ENCODE measurements at regions not wholly inside any gene's neighbourhood (a gene's known extent, or its start where the extent isn't known, plus 50 kb on each side); places are given as distances from the start of the nearest gene placed in this dataset.

- TF ChIP-seq EP300 (IDR thresholded peaks at IDR 0.05) (no peak), CTCF (IDR thresholded peaks at IDR 0.05) (no peak), POLR2A (IDR thresholded peaks at IDR 0.05) (no peak)
These were observed 59.3 kb upstream of the NEGR1 start for GRCh38 chr1:72341661-72342060.

All from ovary (tissue), 3 donors.